OCI-LY1 (cell line): ENCODE measurements at regions not wholly inside any gene's neighbourhood (a gene's known extent, or its start where the extent isn't known, plus 50 kb on each side); places are given as distances from the start of the nearest gene placed in this dataset.

ENCODE experiments used
- EZH2 ChIP-seq: fragments of 200-600 bp; sonication (generic), shearing (Covaris generic); IDR thresholded peaks from 2 replicates; pipeline ENCODE4 v1.8.0; 2017; ENCODE audit warnings: borderline replicate concordance, mixed run types, mild to moderate bottlenecking, antibody characterized with exemption, low read length, moderate library complexity, mixed read lengths
- TF ChIP-seq, protein P1 (sequence below): fragments of 200-600 bp; sonication (generic), shearing (Covaris generic); IDR thresholded peaks from 2 replicates; pipeline ENCODE4 v1.5.1; 2017; ENCODE audit warnings: mild to moderate bottlenecking, antibody characterized with exemption, low read length, moderate library complexity, mixed read lengths

DNA sequence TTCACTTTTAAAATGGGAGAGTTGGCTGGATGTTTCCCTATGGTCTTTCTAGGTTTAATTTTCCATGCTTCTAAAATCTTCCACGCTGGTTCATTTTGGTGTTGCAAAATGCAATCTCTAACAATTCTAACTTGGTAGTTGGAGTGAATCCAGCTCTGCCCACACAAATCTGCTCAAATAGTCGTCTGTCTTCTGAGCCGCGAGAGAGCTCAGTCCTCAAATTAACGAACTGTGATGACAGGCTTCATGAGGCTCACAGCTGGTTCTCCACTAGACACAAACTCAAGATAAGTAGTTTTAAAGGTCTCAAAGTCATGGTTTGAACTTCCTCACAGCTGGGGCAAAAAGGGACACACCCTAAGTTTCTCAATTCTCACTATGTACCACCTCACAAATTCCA lies 178.6 kb upstream of the LYSMD4 start:
- no peak for TF ChIP-seq EZH2
- TF ChIP-seq, protein P1, sequence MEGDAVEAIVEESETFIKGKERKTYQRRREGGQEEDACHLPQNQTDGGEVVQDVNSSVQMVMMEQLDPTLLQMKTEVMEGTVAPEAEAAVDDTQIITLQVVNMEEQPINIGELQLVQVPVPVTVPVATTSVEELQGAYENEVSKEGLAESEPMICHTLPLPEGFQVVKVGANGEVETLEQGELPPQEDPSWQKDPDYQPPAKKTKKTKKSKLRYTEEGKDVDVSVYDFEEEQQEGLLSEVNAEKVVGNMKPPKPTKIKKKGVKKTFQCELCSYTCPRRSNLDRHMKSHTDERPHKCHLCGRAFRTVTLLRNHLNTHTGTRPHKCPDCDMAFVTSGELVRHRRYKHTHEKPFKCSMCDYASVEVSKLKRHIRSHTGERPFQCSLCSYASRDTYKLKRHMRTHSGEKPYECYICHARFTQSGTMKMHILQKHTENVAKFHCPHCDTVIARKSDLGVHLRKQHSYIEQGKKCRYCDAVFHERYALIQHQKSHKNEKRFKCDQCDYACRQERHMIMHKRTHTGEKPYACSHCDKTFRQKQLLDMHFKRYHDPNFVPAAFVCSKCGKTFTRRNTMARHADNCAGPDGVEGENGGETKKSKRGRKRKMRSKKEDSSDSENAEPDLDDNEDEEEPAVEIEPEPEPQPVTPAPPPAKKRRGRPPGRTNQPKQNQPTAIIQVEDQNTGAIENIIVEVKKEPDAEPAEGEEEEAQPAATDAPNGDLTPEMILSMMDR: no peak
